ENCODE measurements at regions not wholly inside any gene's neighbourhood (a gene's known extent, or its start where the extent isn't known, plus 50 kb on each side); places are given as distances from the start of the nearest gene placed in this dataset.

DNA sequence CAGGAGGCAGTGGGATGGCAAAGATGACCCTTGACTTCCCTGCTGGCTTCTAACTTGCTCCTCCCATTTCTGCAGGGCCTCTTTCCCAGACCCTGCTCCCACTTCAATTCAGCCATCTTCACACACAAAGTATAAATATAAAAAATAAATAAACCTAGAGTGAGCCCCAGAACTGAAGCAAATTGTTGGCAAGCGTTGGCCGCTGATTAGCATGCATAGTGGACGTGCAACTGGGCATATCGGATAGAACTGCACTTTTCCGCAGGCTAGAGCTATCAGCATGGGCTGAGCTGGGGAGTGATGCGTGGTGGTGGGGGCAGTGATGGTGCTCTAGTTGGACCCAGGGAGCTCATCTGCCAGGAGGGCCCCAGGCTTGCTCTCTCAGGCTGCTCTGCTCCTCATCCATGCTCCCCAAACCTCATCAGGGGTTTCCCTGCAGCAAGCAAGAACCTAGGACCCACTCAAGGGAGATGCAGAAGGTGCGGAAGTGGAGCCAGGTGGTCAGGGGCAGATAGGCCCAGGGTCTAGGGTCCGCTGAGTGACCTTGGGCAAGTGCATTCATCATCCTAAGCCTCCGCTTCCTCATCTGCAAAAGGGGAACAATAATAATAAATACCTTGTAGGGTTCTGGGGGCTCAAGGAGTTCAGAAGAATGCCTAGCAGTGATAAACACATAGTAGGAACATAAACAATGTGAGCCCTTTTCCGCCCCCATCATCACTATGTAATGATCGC, 146.8 kb upstream of the PJA1 start:
- TF ChIP-seq, protein P1, sequence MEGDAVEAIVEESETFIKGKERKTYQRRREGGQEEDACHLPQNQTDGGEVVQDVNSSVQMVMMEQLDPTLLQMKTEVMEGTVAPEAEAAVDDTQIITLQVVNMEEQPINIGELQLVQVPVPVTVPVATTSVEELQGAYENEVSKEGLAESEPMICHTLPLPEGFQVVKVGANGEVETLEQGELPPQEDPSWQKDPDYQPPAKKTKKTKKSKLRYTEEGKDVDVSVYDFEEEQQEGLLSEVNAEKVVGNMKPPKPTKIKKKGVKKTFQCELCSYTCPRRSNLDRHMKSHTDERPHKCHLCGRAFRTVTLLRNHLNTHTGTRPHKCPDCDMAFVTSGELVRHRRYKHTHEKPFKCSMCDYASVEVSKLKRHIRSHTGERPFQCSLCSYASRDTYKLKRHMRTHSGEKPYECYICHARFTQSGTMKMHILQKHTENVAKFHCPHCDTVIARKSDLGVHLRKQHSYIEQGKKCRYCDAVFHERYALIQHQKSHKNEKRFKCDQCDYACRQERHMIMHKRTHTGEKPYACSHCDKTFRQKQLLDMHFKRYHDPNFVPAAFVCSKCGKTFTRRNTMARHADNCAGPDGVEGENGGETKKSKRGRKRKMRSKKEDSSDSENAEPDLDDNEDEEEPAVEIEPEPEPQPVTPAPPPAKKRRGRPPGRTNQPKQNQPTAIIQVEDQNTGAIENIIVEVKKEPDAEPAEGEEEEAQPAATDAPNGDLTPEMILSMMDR (IDR thresholded peaks at IDR 0.05), result no peak
- ATAC-seq (no peak), DNase-seq (no peak)
- no peak overlapping the region for H3K4me3 ChIP-seq
- intact Hi-C loops (cut with DNase I), result no loop called here
- H3K27ac ChIP-seq, result no peak overlapping the region
- no peaks in the 10 kb centered on the region for H3K4me1 ChIP-seq
- no peaks in the 10 kb centered on the region for H3K9me3 ChIP-seq
- H3K36me3 ChIP-seq, result no peaks in the 10 kb centered on the region
- no peaks in the 10 kb centered on the region for H3K27me3 ChIP-seq (ENCODE audit: low read depth)

DNA sequence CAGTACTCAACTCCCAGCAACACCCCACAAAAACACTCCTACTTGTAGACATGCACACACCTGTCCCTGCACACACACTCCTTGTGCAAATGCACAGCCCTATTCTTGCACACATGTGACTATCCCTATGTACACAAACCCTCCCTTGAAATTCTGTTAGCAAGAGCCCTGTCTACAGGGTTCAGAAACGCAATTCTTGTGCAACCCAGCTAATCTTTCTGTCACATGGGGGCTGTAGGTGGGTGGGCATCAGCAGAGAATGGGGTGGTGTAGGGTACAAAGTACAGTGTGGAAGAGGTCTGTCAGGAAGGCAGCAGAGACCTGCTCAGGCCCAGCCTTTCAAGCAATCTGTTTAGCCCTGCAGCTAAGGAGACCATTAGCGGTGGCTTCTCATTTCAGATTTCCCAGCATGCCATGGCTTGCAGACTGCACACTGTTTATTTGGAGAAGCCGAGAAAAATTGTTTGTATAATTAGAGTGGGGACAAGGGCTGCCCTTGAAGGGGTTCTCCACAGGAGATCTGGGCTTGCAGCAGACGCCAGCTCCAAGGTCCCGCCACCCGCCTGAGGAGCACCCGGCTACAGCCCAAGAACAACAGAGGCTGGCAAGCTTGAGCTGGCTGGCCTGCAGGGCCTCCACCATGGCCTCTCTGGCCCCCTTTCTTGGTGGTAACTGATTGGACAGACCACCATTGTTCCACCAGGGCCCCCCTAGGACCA, 144.0 kb upstream of the PJA1 start:
- DNase-seq, result no peak
- Histone ChIP-seq H3K9me3 (no peaks in the 10 kb centered on the region), H3K4me3 (no peak overlapping the region), H3K27ac (no peak overlapping the region), H3K36me3 (no peaks in the 10 kb centered on the region), H3K4me1 (no peaks in the 10 kb centered on the region), H3K27me3 (ENCODE audit: low read depth) (peaks cover 12% of the 10 kb centered on the region)
- intact Hi-C loops (cut with DNase I), result no loop called here
- ATAC-seq, result no peak
- TF ChIP-seq, protein P1 (IDR thresholded peaks at IDR 0.05), result no peak

DNA sequence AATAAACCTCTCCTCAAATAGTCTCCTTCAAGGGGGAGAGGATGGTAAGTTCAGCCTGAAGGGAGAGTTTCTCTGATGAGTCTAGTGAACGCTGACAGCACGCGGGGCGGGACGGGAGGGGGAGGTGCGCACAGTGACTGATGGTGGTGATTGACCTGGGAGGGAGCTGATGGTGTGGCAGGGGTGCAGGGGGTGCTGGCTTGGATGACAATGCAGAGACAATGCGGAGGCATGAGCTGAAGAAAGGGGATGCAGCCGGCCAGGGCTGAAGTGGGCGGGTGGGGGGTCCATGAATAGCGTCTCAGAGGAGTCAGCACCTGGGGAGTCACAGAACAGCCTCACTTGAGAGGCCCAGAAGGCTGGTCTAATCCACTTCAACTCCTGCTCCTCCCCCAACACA, 142.5 kb upstream of the PJA1 start:
- H3K9me3 ChIP-seq, result no peaks in the 10 kb centered on the region
- no peak for ATAC-seq
- H3K27ac ChIP-seq, result no peak overlapping the region
- H3K4me3 ChIP-seq, result no peak overlapping the region
- no peaks in the 10 kb centered on the region for H3K4me1 ChIP-seq
- TF ChIP-seq, protein P1 (IDR thresholded peaks at IDR 0.05), result no peak
- H3K27me3 ChIP-seq (ENCODE audit: low read depth), result peaks cover 12% of the 10 kb centered on the region
- no peak for DNase-seq
- intact Hi-C loops (cut with DNase I), result no loop called here
- no peaks in the 10 kb centered on the region for H3K36me3 ChIP-seq

DNA sequence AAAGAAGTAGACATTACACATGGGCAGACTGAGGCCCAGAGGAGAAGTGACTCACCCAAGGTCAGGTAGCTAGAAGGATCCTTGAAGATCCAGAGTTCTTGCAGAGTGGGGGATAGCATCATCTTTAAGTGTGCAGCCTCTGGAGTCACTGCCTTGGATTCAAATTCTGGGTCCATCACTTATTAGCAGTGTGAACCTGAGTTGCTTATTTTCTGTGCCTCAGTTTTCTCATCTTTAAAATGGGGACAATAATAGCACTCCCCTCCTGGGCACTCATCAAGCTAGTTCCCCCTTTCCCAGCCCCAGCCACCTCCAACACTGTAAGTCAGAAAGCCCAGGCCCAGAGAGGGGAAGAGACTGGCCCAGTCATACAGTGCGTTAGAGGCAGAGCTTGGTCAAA, 141.8 kb upstream of the PJA1 start:
- ATAC-seq, result no peak
- intact Hi-C loops (cut with DNase I), result no loop called here
- Histone ChIP-seq H3K27ac (no peak overlapping the region), H3K27me3 (ENCODE audit: low read depth) (peaks cover 12% of the 10 kb centered on the region), H3K4me3 (no peak overlapping the region), H3K4me1 (no peaks in the 10 kb centered on the region), H3K36me3 (no peaks in the 10 kb centered on the region), H3K9me3 (no peaks in the 10 kb centered on the region)
- TF ChIP-seq, protein P1 (IDR thresholded peaks at IDR 0.05), result no peak
- no peak for DNase-seq

DNA sequence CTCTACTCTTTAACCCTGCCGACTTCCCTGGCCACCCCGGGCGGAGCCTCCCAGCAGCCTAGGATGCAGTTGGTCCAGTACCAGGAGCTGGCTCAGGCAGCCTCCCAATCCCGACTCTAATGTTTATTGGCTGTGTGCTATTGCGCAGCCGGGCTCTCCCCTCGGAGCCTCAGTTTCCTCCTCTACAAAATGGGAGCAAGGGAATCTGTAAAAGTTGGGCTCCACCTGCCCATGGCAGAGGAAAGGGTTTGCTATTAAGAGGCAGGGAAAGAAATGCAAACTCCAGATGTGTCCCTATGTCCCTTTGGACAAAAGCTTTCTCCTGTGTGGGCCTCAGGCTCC, 140.8 kb upstream of the PJA1 start:
- Histone ChIP-seq H3K27ac (no peak overlapping the region), H3K27me3 (ENCODE audit: low read depth) (peaks cover 12% of the 10 kb centered on the region), H3K9me3 (no peaks in the 10 kb centered on the region), H3K36me3 (no peaks in the 10 kb centered on the region), H3K4me1 (no peaks in the 10 kb centered on the region), H3K4me3 (no peak overlapping the region)
- ATAC-seq (no peak), DNase-seq (no peak)
- TF ChIP-seq, protein P1 (IDR thresholded peaks at IDR 0.05), result no peak
- intact Hi-C loops (cut with DNase I), result no loop called here

All from lower lobe of right lung (tissue), 2 donors.